Neural cell (in vitro differentiated cells): ENCODE measurements at regions not wholly inside any gene's neighbourhood (a gene's known extent, or its start where the extent isn't known, plus 50 kb on each side); places are given as distances from the start of the nearest gene placed in this dataset.

Source experiments
- EZH2 ChIP-seq: fragments of 200-600, 300-800 bp; shearing (Covaris generic), sonication (generic); IDR thresholded peaks from 2 replicates; pipeline ENCODE4 v1.6.1; 2014; ENCODE audit warnings: antibody characterized with exemption, low read length, borderline replicate concordance, mild to moderate bottlenecking; ENCODE audit not compliant: insufficient read depth, poor library complexity, severe bottlenecking
- POLR2AphosphoS5 ChIP-seq: IDR thresholded peaks from 2 replicates; pipeline ENCODE4 v1.6.1; 2012
- REST ChIP-seq: IDR thresholded peaks from 2 replicates; pipeline ENCODE4 v1.6.1; 2012; ENCODE audit warnings: borderline replicate concordance

- no peak for TF ChIP-seq POLR2AphosphoS5
- TF ChIP-seq EZH2: no peak
- TF ChIP-seq REST: no peak
These were observed 144.8 kb downstream of the BACH1 start for GRCh38 chr21:29443411-29444010.
